SK-N-SH treated with all-trans-retinoic acid at 6 μM for 48 hours (cell line): ENCODE measurements at regions not wholly inside any gene's neighbourhood (a gene's known extent, or its start where the extent isn't known, plus 50 kb on each side); places are given as distances from the start of the nearest gene placed in this dataset.

ENCODE experiments used
- ATAC-seq: fragments of 200-7000 bp; cut with Tn5 transposase; 3 replicates; pipeline ENCODE4 v1.9.1; 2020; ENCODE audit warnings: mild to moderate bottlenecking, moderate library complexity
- ARNTL ChIP-seq: fragments of 450-650 bp; formaldehyde crosslinking; IDR thresholded peaks from 2 replicates; pipeline ENCODE4 v1.5.0; 2020; ENCODE audit warnings: low read depth, mild to moderate bottlenecking, moderate library complexity, borderline replicate concordance
- BACH2 ChIP-seq: fragments of 250-450 bp; sonication (Bioruptor Pico); IDR thresholded peaks from 2 replicates; pipeline ENCODE4 v1.9.0; 2021; ENCODE audit warnings: mild to moderate bottlenecking, borderline replicate concordance
- CSDC2 ChIP-seq: fragments of 250-450 bp; sonication (Bioruptor Pico); IDR thresholded peaks from 2 replicates; pipeline ENCODE4 v1.5.0; 2020; ENCODE audit warnings: mild to moderate bottlenecking, moderate library complexity
- ESRRG ChIP-seq: fragments of 250-450 bp; sonication (Bioruptor Pico); IDR thresholded peaks from 2 replicates; pipeline ENCODE4 v1.6.1; 2021; ENCODE audit warnings: mild to moderate bottlenecking
- GLIS3 ChIP-seq: fragments of 250-450 bp; sonication (Bioruptor Pico); IDR thresholded peaks from 2 replicates; pipeline ENCODE4 v1.5.0; 2020; ENCODE audit warnings: mild to moderate bottlenecking, moderate library complexity
- OSR1 ChIP-seq: fragments of 250-450 bp; sonication (Bioruptor Pico); IDR thresholded peaks from 2 replicates; pipeline ENCODE4 v1.8.0; 2022; ENCODE audit warnings: moderate library complexity, mild to moderate bottlenecking, inconsistent platforms
- PPARA ChIP-seq: fragments of 250-450 bp; sonication (Bioruptor Pico); IDR thresholded peaks from 2 replicates; pipeline ENCODE4 v1.5.0; 2020; ENCODE audit warnings: mild to moderate bottlenecking, borderline replicate concordance
- RARB ChIP-seq: fragments of 250-450 bp; sonication (Bioruptor Pico); IDR thresholded peaks from 2 replicates; pipeline ENCODE4 v1.8.0; 2021; ENCODE audit warnings: mild to moderate bottlenecking, moderate library complexity
- TCF4 ChIP-seq: fragments of 250-450 bp; sonication (Bioruptor Pico); IDR thresholded peaks from 2 replicates; pipeline ENCODE4 v1.8.0; 2021; ENCODE audit warnings: mild to moderate bottlenecking, moderate library complexity, borderline replicate concordance
- ZC3H10 ChIP-seq: fragments of 250-450 bp; sonication (Bioruptor Pico); IDR thresholded peaks from 2 replicates; pipeline ENCODE4 v1.5.1; 2021; ENCODE audit warnings: mild to moderate bottlenecking, moderate library complexity
- ZFP3 ChIP-seq: fragments of 250-450 bp; sonication (Bioruptor Pico); IDR thresholded peaks from 2 replicates; pipeline ENCODE4 v1.5.0; 2020; ENCODE audit warnings: mild to moderate bottlenecking, moderate library complexity
- ZFP30 ChIP-seq: fragments of 450-650 bp; formaldehyde crosslinking; IDR thresholded peaks from 2 replicates; pipeline ENCODE4 v1.5.0; 2022; ENCODE audit warnings: mild to moderate bottlenecking, moderate library complexity
- ZNF565 ChIP-seq: fragments of 450-650 bp; formaldehyde crosslinking; conservative IDR thresholded peaks from 2 replicates; pipeline ENCODE4 v1.5.0; 2020; ENCODE audit warnings: low read depth, mild to moderate bottlenecking, moderate library complexity
- ZNF70 ChIP-seq: fragments of 450-650 bp; formaldehyde crosslinking; IDR thresholded peaks from 2 replicates; pipeline ENCODE4 v1.5.0; 2020; ENCODE audit warnings: mild to moderate bottlenecking, moderate library complexity
- ZNF8 ChIP-seq: fragments of 450-650 bp; formaldehyde crosslinking; IDR thresholded peaks from 2 replicates; pipeline ENCODE4 v1.5.0; 2020; ENCODE audit warnings: mild to moderate bottlenecking, moderate library complexity
- TF ChIP-seq, protein P1 (sequence below): fragments of 250-450 bp; sonication (Bioruptor Pico); IDR thresholded peaks from 2 replicates; pipeline ENCODE4 v1.8.0; 2020; ENCODE audit warnings: mild to moderate bottlenecking, moderate library complexity, borderline replicate concordance
- TF ChIP-seq, protein P2 (sequence below): fragments of 250-450 bp; sonication (Bioruptor Pico); IDR thresholded peaks from 2 replicates; pipeline ENCODE4 v1.5.1; 2021; ENCODE audit warnings: mild to moderate bottlenecking, moderate library complexity
- TF ChIP-seq, protein P3 (sequence below): fragments of 250-450 bp; sonication (Bioruptor Pico); IDR thresholded peaks from 2 replicates; pipeline ENCODE4 v1.5.0; 2020; ENCODE audit warnings: mild to moderate bottlenecking, moderate library complexity
- TF ChIP-seq, protein P4 (sequence below): fragments of 250-450 bp; sonication (Bioruptor Pico); IDR thresholded peaks from 2 replicates; pipeline ENCODE4 v1.8.0; 2021; ENCODE audit warnings: low read depth, mild to moderate bottlenecking, moderate library complexity, borderline replicate concordance

DNA sequence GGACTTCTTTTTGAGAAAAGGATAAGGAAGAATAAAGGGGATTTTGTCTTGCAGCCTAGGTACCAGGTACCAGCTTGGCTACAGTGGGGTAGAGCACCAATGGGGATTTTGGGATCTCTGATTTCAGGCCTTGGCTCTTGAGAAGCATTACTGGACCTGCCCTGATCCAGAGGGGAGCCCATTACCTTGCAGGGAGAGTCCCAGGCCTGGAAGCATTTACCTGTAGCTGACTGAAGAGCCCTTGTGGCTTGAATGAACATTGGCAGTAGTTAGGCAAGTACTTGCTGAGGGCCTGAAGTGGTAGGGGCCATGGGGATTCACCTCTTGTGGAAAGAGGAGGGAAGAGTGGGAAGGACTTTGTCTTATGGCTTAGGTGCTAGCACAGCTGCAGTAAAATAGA is 308.2 kb upstream of the FBXO33 start:
- no peak for ATAC-seq
- TF ChIP-seq ZFP3 (no peak), PPARA (no peak), ZNF70 (CRISPR knock-in tag) (no peak), GLIS3 (CRISPR knock-in tag) (no peak), ZNF8 (CRISPR knock-in tag) (no peak), ZFP30 (CRISPR knock-in tag) (no peak), RARB (no peak)
- TF ChIP-seq, protein P1, sequence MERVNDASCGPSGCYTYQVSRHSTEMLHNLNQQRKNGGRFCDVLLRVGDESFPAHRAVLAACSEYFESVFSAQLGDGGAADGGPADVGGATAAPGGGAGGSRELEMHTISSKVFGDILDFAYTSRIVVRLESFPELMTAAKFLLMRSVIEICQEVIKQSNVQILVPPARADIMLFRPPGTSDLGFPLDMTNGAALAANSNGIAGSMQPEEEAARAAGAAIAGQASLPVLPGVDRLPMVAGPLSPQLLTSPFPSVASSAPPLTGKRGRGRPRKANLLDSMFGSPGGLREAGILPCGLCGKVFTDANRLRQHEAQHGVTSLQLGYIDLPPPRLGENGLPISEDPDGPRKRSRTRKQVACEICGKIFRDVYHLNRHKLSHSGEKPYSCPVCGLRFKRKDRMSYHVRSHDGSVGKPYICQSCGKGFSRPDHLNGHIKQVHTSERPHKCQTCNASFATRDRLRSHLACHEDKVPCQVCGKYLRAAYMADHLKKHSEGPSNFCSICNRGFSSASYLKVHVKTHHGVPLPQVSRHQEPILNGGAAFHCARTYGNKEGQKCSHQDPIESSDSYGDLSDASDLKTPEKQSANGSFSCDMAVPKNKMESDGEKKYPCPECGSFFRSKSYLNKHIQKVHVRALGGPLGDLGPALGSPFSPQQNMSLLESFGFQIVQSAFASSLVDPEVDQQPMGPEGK: no peak
- TF ChIP-seq, protein P2, sequence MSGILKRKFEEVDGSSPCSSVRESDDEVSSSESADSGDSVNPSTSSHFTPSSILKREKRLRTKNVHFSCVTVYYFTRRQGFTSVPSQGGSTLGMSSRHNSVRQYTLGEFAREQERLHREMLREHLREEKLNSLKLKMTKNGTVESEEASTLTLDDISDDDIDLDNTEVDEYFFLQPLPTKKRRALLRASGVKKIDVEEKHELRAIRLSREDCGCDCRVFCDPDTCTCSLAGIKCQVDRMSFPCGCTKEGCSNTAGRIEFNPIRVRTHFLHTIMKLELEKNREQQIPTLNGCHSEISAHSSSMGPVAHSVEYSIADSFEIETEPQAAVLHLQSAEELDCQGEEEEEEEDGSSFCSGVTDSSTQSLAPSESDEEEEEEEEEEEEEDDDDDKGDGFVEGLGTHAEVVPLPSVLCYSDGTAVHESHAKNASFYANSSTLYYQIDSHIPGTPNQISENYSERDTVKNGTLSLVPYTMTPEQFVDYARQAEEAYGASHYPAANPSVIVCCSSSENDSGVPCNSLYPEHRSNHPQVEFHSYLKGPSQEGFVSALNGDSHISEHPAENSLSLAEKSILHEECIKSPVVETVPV (CRISPR knock-in tag): no peak

DNA sequence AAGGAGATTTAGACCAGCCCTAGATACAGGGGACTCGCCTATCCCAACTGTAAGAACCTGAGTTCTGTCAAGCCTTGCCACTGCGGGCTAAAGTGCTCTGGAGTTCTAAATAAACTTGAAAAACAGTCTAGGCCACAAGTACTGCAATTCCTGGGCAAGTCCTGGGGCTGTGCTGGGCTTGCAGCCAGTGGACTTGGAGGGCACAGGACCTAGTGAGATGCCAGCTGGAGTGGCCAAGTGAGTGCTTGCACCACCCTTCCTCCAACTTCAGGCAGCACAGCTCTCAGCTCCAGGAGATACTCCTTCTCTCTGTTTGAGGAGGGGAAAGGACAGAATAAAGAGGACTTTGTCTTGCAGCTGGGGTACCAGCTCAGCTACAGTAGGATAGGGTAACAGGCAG is 307.6 kb upstream of the FBXO33 start:
- no peak for ATAC-seq
- no peak for TF ChIP-seq ZFP30 (CRISPR knock-in tag)
- no peak for TF ChIP-seq OSR1 (CRISPR knock-in tag)
- TF ChIP-seq, protein P3, sequence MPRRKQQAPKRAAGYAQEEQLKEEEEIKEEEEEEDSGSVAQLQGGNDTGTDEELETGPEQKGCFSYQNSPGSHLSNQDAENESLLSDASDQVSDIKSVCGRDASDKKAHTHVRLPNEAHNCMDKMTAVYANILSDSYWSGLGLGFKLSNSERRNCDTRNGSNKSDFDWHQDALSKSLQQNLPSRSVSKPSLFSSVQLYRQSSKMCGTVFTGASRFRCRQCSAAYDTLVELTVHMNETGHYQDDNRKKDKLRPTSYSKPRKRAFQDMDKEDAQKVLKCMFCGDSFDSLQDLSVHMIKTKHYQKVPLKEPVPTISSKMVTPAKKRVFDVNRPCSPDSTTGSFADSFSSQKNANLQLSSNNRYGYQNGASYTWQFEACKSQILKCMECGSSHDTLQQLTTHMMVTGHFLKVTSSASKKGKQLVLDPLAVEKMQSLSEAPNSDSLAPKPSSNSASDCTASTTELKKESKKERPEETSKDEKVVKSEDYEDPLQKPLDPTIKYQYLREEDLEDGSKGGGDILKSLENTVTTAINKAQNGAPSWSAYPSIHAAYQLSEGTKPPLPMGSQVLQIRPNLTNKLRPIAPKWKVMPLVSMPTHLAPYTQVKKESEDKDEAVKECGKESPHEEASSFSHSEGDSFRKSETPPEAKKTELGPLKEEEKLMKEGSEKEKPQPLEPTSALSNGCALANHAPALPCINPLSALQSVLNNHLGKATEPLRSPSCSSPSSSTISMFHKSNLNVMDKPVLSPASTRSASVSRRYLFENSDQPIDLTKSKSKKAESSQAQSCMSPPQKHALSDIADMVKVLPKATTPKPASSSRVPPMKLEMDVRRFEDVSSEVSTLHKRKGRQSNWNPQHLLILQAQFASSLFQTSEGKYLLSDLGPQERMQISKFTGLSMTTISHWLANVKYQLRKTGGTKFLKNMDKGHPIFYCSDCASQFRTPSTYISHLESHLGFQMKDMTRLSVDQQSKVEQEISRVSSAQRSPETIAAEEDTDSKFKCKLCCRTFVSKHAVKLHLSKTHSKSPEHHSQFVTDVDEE (CRISPR knock-in tag): no peak
- no peak for TF ChIP-seq ESRRG (CRISPR knock-in tag)

DNA sequence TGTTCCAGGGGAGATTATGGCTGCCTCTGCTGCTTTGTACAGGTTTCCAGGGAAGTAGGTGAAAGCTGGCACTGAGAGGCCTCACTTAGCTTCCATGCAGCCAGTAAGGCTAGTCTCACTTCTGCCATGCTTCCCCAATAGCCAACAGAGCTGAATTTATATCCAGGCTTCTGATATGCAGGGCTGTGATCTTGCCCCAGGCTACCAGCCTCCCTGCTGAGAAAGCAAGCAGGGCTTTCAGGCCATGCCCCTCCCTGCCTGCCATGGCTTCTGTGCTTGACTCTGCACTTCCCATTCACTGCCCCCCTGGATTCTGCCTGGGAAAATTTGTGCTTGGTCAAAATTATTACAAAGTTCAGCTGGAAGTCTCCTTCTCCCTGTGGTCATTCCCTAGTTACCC is 302.1 kb upstream of the FBXO33 start:
- TF ChIP-seq CSDC2: no peak
- no peak for TF ChIP-seq ZFP30 (CRISPR knock-in tag)
- no peak for TF ChIP-seq TCF4 (CRISPR knock-in tag)
- no peak for TF ChIP-seq OSR1 (CRISPR knock-in tag)
- TF ChIP-seq, protein P3 (CRISPR knock-in tag): no peak
- TF ChIP-seq ESRRG (CRISPR knock-in tag): no peak
- TF ChIP-seq ZC3H10 (CRISPR knock-in tag): no peak
- no peak for TF ChIP-seq BACH2 (CRISPR knock-in tag)
- TF ChIP-seq ARNTL (CRISPR knock-in tag): no peak
- TF ChIP-seq, protein P4, sequence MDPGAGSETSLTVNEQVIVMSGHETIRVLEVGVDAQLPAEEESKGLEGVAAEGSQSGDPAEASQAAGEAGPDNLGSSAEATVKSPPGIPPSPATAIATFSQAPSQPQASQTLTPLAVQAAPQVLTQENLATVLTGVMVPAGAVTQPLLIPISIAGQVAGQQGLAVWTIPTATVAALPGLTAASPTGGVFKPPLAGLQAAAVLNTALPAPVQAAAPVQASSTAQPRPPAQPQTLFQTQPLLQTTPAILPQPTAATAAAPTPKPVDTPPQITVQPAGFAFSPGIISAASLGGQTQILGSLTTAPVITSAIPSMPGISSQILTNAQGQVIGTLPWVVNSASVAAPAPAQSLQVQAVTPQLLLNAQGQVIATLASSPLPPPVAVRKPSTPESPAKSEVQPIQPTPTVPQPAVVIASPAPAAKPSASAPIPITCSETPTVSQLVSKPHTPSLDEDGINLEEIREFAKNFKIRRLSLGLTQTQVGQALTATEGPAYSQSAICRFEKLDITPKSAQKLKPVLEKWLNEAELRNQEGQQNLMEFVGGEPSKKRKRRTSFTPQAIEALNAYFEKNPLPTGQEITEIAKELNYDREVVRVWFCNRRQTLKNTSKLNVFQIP (CRISPR knock-in tag): no peak
- TF ChIP-seq ZNF565 (CRISPR knock-in tag): no peak
- no peak for ATAC-seq

DNA sequence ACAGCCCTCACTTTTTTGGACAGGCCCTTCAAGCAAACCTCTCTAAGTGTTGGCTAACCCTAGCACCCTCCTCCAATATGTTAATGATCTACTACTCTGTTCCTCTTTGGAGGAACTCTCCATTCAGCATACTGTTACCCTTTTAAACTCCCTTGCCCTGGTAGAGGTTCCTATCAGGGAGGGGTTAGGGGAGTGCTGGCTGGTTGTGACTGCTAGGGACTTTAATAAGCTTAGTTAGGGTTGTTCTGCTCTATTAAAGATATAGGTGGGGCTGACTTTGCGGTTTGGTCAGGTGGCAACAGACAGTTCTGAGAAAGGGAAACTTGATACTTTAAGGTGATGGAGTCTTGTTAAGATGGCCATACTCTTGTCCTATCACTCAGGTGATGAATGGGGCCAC is 301.5 kb upstream of the FBXO33 start:
- TF ChIP-seq TCF4 (CRISPR knock-in tag): no peak
- TF ChIP-seq ZNF70 (CRISPR knock-in tag): no peak
- TF ChIP-seq ESRRG (CRISPR knock-in tag): no peak
- TF ChIP-seq ZFP3: no peak
- TF ChIP-seq, protein P1: no peak
- TF ChIP-seq ZNF8 (CRISPR knock-in tag): no peak
- TF ChIP-seq OSR1 (CRISPR knock-in tag): no peak
- ATAC-seq: no peak
